GM19455 (cell line): ENCODE measurements at regions not wholly inside any gene's neighbourhood (a gene's known extent, or its start where the extent isn't known, plus 50 kb on each side); places are given as distances from the start of the nearest gene placed in this dataset.

Source experiments
- ATAC-seq: cut with Tn5 transposase; IDR thresholded peaks from one replicate; pipeline ENCODE4 v1.9.1; 2021; ENCODE audit not compliant: unreplicated experiment

DNA sequence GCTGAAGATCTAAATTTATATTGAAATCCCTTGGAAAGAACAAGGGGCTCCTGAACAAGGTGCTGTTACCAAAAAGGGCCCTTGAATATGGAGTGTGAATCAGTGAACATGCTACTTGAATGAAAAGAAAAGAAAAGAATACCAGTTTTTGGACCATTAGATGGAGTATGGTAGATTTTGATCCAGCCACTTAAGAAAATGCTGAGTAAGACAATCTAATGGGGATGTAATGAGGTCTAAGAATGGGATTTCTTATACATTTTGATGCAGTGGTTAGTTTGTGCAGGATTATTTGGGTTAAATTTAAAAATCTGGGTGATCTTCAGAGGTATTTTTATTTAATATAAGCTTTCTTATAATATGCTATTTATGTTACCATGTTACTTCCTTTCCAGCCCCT is 2003.0 kb upstream of the LRRTM1 start:
- ATAC-seq = no peak

- no peak for ATAC-seq
Measured at GRCh38 chr2:82301506-82301905, 1997.0 kb upstream of the LRRTM1 start.

DNA sequence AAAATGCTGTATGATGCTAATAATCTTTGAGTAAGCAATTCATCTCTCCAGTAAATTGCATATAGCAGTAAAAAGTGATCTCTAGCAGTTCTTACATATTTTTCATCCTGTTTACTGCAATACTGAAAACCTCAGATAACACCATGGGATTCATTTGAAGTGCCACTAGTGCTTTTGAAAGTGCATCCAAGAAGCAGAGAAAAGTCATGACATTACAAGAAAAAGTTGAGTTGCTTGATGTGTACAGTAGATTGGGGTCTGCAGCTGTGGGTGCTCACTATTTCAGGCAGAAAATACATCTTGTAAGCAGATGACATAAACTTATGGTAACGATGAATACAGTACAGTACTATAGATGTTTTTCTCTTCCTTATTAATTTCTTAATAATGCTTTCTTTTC is 1984.9 kb upstream of the LRRTM1 start:
- ATAC-seq = no peak

- ATAC-seq = no peak
Measured at GRCh38 chr2:82283075-82283474, 1978.5 kb upstream of the LRRTM1 start.

GRCh38 chr2:82282111-82282882 is 1977.7 kb upstream of the LRRTM1 start:
- no peak for ATAC-seq

- ATAC-seq = no peak
Measured at GRCh38 chr2:82279367-82279766, 1974.8 kb upstream of the LRRTM1 start.

- no peak for ATAC-seq
Measured at GRCh38 chr2:82278416-82278815, 1973.9 kb upstream of the LRRTM1 start.

DNA sequence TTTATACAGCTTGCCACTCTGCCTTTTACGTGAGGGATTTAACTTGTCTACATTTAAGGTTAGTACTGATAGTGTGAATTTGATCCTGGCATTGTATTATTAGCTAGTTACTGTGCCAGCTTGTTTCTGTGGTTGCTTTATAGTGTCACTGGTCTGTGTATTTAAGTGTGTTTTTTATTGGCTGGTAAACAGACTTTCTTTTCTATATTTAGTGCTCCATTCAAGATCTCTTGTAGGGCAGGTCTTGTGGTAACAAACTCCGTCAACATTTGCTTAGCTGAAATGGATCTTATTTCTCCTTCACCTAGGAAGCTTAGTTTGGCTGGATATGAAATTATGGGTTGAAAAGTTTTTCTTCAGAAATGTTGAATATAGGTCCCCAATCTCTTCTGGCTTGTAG is 1971.0 kb upstream of the LRRTM1 start:
- no peak for ATAC-seq

DNA sequence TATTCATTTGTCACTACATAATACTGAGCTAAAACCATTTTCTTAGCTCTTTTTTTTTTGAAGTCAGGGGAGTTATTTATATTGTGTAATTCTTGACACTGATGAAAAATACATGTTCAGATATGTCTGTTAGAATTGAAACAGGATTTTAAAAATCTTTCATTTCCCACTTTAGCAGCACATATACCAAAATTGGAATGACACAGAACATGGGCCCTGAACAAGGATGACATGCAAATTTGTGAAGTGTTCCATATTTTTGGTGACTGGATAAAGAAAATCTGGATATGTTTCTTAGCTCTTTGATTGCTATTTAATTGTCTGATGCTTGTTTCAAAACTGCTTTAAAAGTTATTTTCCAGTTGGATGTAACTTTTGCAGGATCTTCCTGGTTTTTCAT is 1963.9 kb upstream of the LRRTM1 start:
- ATAC-seq = no peak

DNA sequence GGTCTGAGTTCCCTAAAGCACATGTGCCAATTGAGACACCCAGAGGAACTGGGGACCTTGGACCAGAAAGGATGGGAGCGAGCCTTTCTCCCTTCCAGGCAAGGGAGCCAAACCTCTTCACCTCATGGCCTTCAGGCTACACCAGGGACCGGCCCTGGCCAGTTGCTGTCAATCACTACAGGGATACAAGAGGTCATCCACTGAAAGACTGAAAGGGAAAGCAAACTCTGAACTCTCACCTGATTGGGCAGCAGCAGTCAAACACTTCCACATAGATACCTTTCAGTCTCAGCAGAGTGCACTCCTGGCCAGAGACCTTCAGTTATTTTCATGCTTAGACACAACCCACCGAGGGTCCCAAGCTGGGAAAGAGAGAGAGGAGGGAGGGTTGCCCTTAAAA is 1956.0 kb upstream of the LRRTM1 start:
- ATAC-seq = no peak

DNA sequence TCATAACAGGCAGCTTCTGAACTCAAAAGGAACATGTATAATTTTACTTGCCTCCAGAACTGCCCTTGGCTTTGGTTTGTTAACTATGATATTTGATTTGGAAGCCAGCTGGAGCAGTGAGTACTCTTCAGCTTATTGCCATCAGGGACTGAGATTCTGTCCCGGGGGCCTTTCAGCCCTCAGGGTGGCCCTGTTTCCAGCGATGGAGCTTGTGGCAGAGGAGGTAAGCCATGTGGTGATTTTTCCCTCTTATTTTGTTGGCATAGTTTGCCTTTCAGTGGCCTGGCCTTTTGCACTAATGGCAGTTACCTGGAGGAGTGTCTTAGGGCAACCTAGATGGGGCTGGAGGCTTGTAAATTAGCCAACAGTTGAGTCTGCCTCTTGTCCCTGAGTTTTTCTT is 1955.0 kb upstream of the LRRTM1 start:
- ATAC-seq = no peak

- no peak for ATAC-seq
Measured at GRCh38 chr2:82257796-82258555, 1953.4 kb upstream of the LRRTM1 start.

GRCh38 chr2:82256983-82257632 is 1952.6 kb upstream of the LRRTM1 start:
- no peak for ATAC-seq

DNA sequence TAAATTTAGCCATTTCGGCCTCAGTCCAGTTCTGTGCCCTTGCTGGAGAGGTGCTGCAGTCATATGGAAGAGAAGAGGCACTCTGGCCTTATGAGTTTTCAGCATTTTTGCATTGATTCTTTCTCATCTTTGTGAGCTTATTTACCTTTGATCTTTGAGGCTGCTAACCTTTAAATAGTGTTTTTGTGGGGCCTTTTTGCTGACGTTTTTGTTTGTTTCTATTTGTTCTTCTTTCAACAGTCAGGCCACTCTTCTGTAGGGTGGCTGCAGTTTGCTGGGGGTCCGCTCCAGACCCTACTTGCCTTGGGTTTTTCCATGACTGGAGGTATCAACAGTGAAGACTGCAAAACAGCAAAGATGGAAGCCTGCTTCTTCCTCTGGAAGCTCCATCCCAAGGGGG is 1951.7 kb upstream of the LRRTM1 start:
- no peak for ATAC-seq

- ATAC-seq = no peak
Measured at GRCh38 chr2:82254728-82255127, 1950.2 kb upstream of the LRRTM1 start.

GRCh38 chr2:82246220-82246775 is 1941.7 kb upstream of the LRRTM1 start:
- ATAC-seq = no peak

- ATAC-seq = no peak
Measured at GRCh38 chr2:82239176-82239575, 1934.6 kb upstream of the LRRTM1 start.

DNA sequence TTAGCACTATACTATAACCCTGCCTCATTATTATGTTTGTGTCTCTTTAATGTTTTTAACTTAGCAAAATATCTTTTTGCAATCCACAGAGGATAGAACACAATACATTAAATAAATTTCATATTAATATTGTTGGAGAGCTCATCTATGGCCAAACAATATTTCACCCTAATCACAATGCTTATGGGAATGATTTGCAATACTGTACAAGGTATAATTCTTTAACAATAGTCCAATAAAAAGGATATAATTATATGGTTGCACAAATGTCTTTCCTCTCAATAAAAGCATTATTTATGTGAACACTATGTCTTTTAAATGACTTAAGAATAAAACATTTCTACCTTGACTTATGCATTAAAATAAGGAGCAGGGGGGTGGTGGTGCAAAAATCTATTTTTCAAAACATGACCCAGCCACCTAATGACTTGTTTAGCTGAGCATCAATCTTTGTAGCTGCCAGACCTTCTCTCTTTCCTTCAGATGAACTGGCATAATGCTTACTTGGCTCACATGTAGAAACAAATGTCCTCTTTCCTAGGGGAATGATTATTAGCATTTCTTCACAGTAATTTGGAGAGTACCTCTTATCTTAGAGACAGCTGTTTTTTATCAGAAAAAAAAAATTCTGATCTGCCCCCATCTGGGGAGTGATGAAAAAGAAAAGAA is 1933.6 kb upstream of the LRRTM1 start:
- ATAC-seq = no peak

DNA sequence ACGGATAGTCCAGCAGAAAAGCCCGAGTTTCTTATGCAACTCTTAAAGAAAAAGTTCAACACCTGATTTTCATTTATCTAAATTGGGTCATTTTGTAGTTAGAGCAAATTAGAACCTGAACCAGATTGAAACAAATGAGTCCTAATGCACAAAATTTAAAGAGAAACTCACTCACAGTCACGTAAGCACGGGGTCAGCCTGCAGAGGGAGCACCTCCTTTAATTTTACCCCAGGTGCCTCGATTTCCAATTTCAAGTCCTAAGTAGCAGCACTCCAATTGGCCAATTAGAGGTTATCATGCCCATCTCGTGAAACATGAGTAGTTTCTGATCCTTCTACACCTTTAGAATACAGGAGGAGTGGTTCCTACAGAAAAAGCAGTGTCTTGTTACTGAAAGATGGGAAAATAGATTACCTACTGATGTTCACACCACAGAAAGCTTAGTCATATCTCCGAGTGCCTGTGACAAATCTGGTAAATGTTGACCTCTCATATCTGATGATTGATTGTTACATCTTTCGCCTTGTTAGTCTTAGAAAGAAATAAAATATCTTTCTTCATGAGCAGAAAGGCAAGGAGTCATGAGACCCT is 1929.8 kb upstream of the LRRTM1 start:
- no peak for ATAC-seq

GRCh38 chr2:82233806-82234205 is 1929.3 kb upstream of the LRRTM1 start:
- no peak for ATAC-seq

GRCh38 chr2:82230406-82230805 is 1925.9 kb upstream of the LRRTM1 start:
- no peak for ATAC-seq
